HCT116 (cell line): ENCODE measurements at regions not wholly inside any gene's neighbourhood (a gene's known extent, or its start where the extent isn't known, plus 50 kb on each side); places are given as distances from the start of the nearest gene placed in this dataset.

ENCODE experiments used
- ATAC-seq: fragments of 200-7000 bp; cut with Tn5 transposase; 2 replicates; pipeline ENCODE4 v1.9.1; 2020; ENCODE audit warnings: mild to moderate bottlenecking, moderate library complexity
- BruUV-seq: library from RNA; stranded (reverse); fragments of 400-500 nt; replicated peaks from 2 replicates; lab custom pipeline; 2021; lab: Mats Ljungman, UMichigan
- CTCF ChIA-PET: fragments of 300-600 bp; sonication (Branson Sonifier 250); formaldehyde crosslinking; loops from one replicate; lab custom pipeline; 2021; ENCODE audit warnings: antibody characterized with exemption; lab: Charles Lee
- POLR2A ChIA-PET: fragments of 300-600, 350-600 bp; sonication (Branson Sonifier 250); formaldehyde crosslinking; loops from one replicate; lab custom pipeline; 2021; ENCODE audit warnings: antibody characterized with exemption; lab: Charles Lee
- RAD21 ChIA-PET, 2 experiments: fragments of 300-600 bp; sonication (Branson Sonifier 250); formaldehyde crosslinking; loops; one replicate each; lab custom pipeline; 2023; ENCODE audit warnings: low total read pairs in 2 of 2; ENCODE audit not compliant: uncharacterized antibody in 2 of 2, unreplicated experiment in 2 of 2, low non-redundant PET in 1 of 2; lab: Charles Lee
- DNase-seq: peaks from one replicate; pipeline ENCODE4 v3.0.0-alpha.2; 2010; ENCODE audit warnings: low read depth, low spot score
- H2AFZ ChIP-seq: fragments of 200-600 bp; shearing (Covaris generic), sonication (generic); 2 replicates; pipeline ENCODE4 v1.6.1; 2017; ENCODE audit warnings: low read depth, mixed run types, mixed read lengths, antibody characterized with exemption, low read length; ENCODE audit not compliant: poor library complexity, severe bottlenecking
- H3K27ac ChIP-seq: 2 replicates; pipeline ENCODE4 v1.5.1; 2012; ENCODE audit warnings: low read depth, low read length
- H3K27me3 ChIP-seq: fragments of 200-600 bp; sonication (generic); 2 replicates; pipeline ENCODE4 v1.6.1; 2016; ENCODE audit warnings: mixed run types, low read length, mixed read lengths; ENCODE audit not compliant: insufficient read depth
- H3K36me3 ChIP-seq, 2 experiments: fragments of 200-500 bp in 1 of 2; fragments of 200-600 bp in 1 of 2; sonication (Bioruptor generic) in 1 of 2; sonication (generic) in 1 of 2; 2 replicates each; pipeline versions ENCODE4 v1.5.1 to v1.6.1; 2014 to 2016; ENCODE audit warnings: low read length in 2 of 2, inconsistent platforms in 1 of 2, mixed read lengths in 1 of 2, mixed run types in 1 of 2; ENCODE audit not compliant: insufficient read depth in 2 of 2, control insufficient read depth in 1 of 2
- H3K4me1 ChIP-seq, 2 experiments: fragments of 200-600 bp in 1 of 2; sonication (generic) in 1 of 2; 2 replicates each; pipeline versions ENCODE4 v1.5.1 to v1.6.1; 2012 to 2017; ENCODE audit warnings: low read length in 2 of 2, inconsistent platforms in 1 of 2, mild to moderate bottlenecking in 1 of 2, mixed read lengths in 1 of 2, mixed run types in 1 of 2, moderate library complexity in 1 of 2; ENCODE audit not compliant: insufficient read depth in 2 of 2, control insufficient read depth in 1 of 2
- H3K4me2 ChIP-seq: fragments of 200-600 bp; sonication (generic); 2 replicates; pipeline ENCODE4 v1.6.1; 2017; ENCODE audit warnings: mixed run types, low read length, mixed read lengths
- H3K4me3 ChIP-seq, 2 experiments: fragments of 200-600 bp in 1 of 2; sonication (generic) in 1 of 2; replicated peaks in 1 of 2; 2 replicates each; pipeline ENCODE4 v1.5.1; 2011 to 2016; ENCODE audit warnings: low read length in 2 of 2, control low read depth in 1 of 2, low read depth in 1 of 2, mild to moderate bottlenecking in 1 of 2, mixed read lengths in 1 of 2, mixed run types in 1 of 2
- H3K79me2 ChIP-seq: fragments of 200-600 bp; sonication (generic); 2 replicates; pipeline ENCODE4 v1.6.1; 2017; ENCODE audit warnings: mild to moderate bottlenecking, mixed run types, low read length, moderate library complexity, mixed read lengths; ENCODE audit not compliant: insufficient read depth
- H3K9ac ChIP-seq: fragments of 200-600 bp; sonication (generic); 2 replicates; pipeline ENCODE4 v1.6.1; 2016; ENCODE audit warnings: low read length, mixed read lengths
- H3K9me2 ChIP-seq: fragments of 200-600 bp; sonication (generic), shearing (Covaris generic); 2 replicates; pipeline ENCODE4 v1.6.1; 2017; ENCODE audit warnings: mixed run types, mild to moderate bottlenecking, moderate library complexity; ENCODE audit not compliant: insufficient read depth
- H3K9me3 ChIP-seq, 2 experiments: fragments of 200-500 bp in 1 of 2; fragments of 200-600 bp in 1 of 2; sonication (Bioruptor generic) in 1 of 2; sonication (generic) in 1 of 2; 2 replicates each; pipeline ENCODE4 v1.6.1; 2014 to 2017; ENCODE audit warnings: low read length in 2 of 2, mixed read lengths in 2 of 2, inconsistent platforms in 1 of 2, low read depth in 1 of 2, mild to moderate bottlenecking in 1 of 2, mixed run types in 1 of 2, moderate library complexity in 1 of 2; ENCODE audit not compliant: control insufficient read depth in 1 of 2, insufficient read depth in 1 of 2
- H4K20me1 ChIP-seq: fragments of 200-600 bp; sonication (generic), shearing (Covaris generic); 2 replicates; pipeline ENCODE4 v1.6.1; 2017; ENCODE audit warnings: mixed run types, mild to moderate bottlenecking, moderate library complexity; ENCODE audit not compliant: insufficient read depth
- ATF3 ChIP-seq: IDR thresholded peaks from 2 replicates; pipeline ENCODE4 v1.6.1; 2012
- CBX3 ChIP-seq: IDR thresholded peaks from 2 replicates; pipeline ENCODE4 v1.6.1; 2012; ENCODE audit warnings: low read depth
- CEBPB ChIP-seq: IDR thresholded peaks from 2 replicates; pipeline ENCODE4 v1.6.1; 2012; ENCODE audit warnings: low read depth
- CTCF ChIP-seq, 3 experiments: fragments of 200-600 bp in 1 of 3; sonication (generic) in 1 of 3; IDR thresholded peaks in 2 of 3; conservative IDR thresholded peaks in 1 of 3; 2 replicates each; pipeline ENCODE4 v1.5.1; 2012 to 2017; ENCODE audit warnings: low read depth in 2 of 3, low read length in 2 of 3, antibody characterized with exemption in 1 of 3, borderline replicate concordance in 1 of 3, control low read depth in 1 of 3, mild to moderate bottlenecking in 1 of 3, mixed read lengths in 1 of 3, mixed run types in 1 of 3, moderate library complexity in 1 of 3; ENCODE audit not compliant: insufficient read depth in 1 of 3
- EGR1 ChIP-seq: IDR thresholded peaks from 2 replicates; pipeline ENCODE4 v1.6.1; 2012; ENCODE audit warnings: low read depth
- ELF1 ChIP-seq: IDR thresholded peaks from 2 replicates; pipeline ENCODE4 v1.6.1; 2012; ENCODE audit warnings: low read depth, borderline replicate concordance
- EZH2phosphoT487 ChIP-seq: fragments of 200-600 bp; IDR thresholded peaks from 2 replicates; pipeline ENCODE4 v1.6.1; 2018; ENCODE audit warnings: antibody characterized with exemption, borderline replicate concordance
- FOSL1 ChIP-seq: IDR thresholded peaks from 2 replicates; pipeline ENCODE4 v1.6.1; 2012; ENCODE audit warnings: low read depth
- JUND ChIP-seq: IDR thresholded peaks from 2 replicates; pipeline ENCODE4 v1.6.1; 2012
- MAX ChIP-seq: IDR thresholded peaks from 2 replicates; pipeline ENCODE4 v1.6.1; 2012
- POLR2A ChIP-seq: IDR thresholded peaks from 2 replicates; pipeline ENCODE4 v1.7.0; 2011; ENCODE audit warnings: borderline replicate concordance; ENCODE audit not compliant: insufficient read depth, insufficient read length; ENCODE audit errors: extremely low read depth
- POLR2AphosphoS5 ChIP-seq: IDR thresholded peaks from 2 replicates; pipeline ENCODE4 v1.6.1; 2011; ENCODE audit warnings: mild to moderate bottlenecking, low read depth, low read length, moderate library complexity
- RAD21 ChIP-seq: IDR thresholded peaks from 2 replicates; pipeline ENCODE4 v1.6.1; 2012; ENCODE audit warnings: low read depth, mild to moderate bottlenecking
- REST ChIP-seq: IDR thresholded peaks from 2 replicates; pipeline ENCODE4 v1.6.1; 2012; ENCODE audit warnings: low read depth
- SIN3A ChIP-seq: IDR thresholded peaks from 2 replicates; pipeline ENCODE4 v1.6.1; 2012; ENCODE audit warnings: low read depth
- SP1 ChIP-seq: IDR thresholded peaks from 2 replicates; pipeline ENCODE4 v1.6.1; 2012; ENCODE audit warnings: low read depth
- SRF ChIP-seq: IDR thresholded peaks from 2 replicates; pipeline ENCODE4 v1.6.1; 2012; ENCODE audit warnings: low read depth
- TCF7L2 ChIP-seq: IDR thresholded peaks from 2 replicates; pipeline ENCODE4 v1.7.0; 2011; ENCODE audit warnings: borderline replicate concordance, inconsistent platforms; ENCODE audit not compliant: insufficient read depth, insufficient read length; ENCODE audit errors: extremely low read depth
- YY1 ChIP-seq: IDR thresholded peaks from 2 replicates; pipeline ENCODE4 v1.6.1; 2011; ENCODE audit warnings: low read length, low read depth, moderate library complexity, mild to moderate bottlenecking; ENCODE audit not compliant: insufficient replicate concordance; ENCODE audit errors: extremely low read depth
- ZFX ChIP-seq: fragments of 450-650 bp; IDR thresholded peaks from 2 replicates; pipeline ENCODE4 v1.6.1; 2017
- intact Hi-C: fragments of 100-400 bp; cut with micrococcal nuclease; formaldehyde crosslinking; loops from 2 replicates; pipeline ENCODE4 v1.10.0; 2022

- POLR2A ChIA-PET: interaction anchor here (1.2 kb wide), 1 partner anchor 60 kb away, joined by 3 read pairs; no protein-coding TSS in a partner anchor
- H4K20me1 ChIP-seq: no peaks in the 10 kb centered on the region; the same call in 1 of the 2 replicates
Observed at GRCh38 chr1:39116860-39117728, 87.4 kb upstream of the MACF1 start.

More at GRCh38 chr1:39116860-39117728, 87.4 kb upstream of the MACF1 start:
- H3K9me3 ChIP-seq: no peaks in the 10 kb centered on the region
- intact Hi-C loops: loop anchor here (5.0 kb wide), 1 partner anchor 75 kb away; no protein-coding TSS in a partner anchor
- H3K79me2 ChIP-seq: peaks cover 35% of the 10 kb centered on the region
- H2AFZ ChIP-seq: no peak overlapping the region
- H3K4me1 ChIP-seq: peaks cover 47 to 48% of the 10 kb centered on the region in 2 experiments
- peak overlapping the region; percentile 43 for H3K27ac ChIP-seq
- no TSS peak for BruUV-seq
- peak overlapping the region in 1 of 2 experiments; percentile 4; a peak in 2 of 4 replicates for H3K4me3 ChIP-seq
- peak overlapping the region; percentile 63 for H3K4me2 ChIP-seq
- H3K9ac ChIP-seq: peak overlapping the region; percentile 18; the same call in 1 of the 2 replicates
- RAD21 ChIA-PET: no interaction called here
- CTCF ChIA-PET: interaction anchor here (0.8 to 1.9 kb wide), 4 partner anchors 13 to 75 kb away, joined by 3 to 9 read pairs (median 5); no protein-coding TSS in a partner anchor
- DNase-seq (peak; percentile 95), ATAC-seq (peak; percentile 86)
- H3K27me3 ChIP-seq: no peaks in the 10 kb centered on the region
- H3K36me3 ChIP-seq: no peaks in the 10 kb centered on the region
- TF ChIP-seq EGR1 (peak; percentile 9; the same call in 1 of the 2 replicates), CEBPB (peak; percentile 74; the same call in 1 of the 2 replicates), YY1 (peak; percentile 40), JUND (peak; percentile 86), FOSL1 (peak; percentile 81), ATF3 (no peak), EZH2phosphoT487 (no peak), SP1 (peak; percentile 82), CBX3 (peak; percentile 88), REST (no peak), SIN3A (peak; percentile 79; the same call in 1 of the 2 replicates), CTCF (IDR thresholded peaks at IDR 0.05 in 2 of 3, conservative IDR thresholded peaks at IDR 0.05 in 1 of 3; ENCODE audit: borderline replicate concordance in 1 of 3, insufficient read depth in 1 of 3, low read depth in 2 of 3, low read length in 2 of 3) (no peak), SRF (peak; percentile 76), TCF7L2 (peak; percentile 96), ZFX (no peak), RAD21 (0 out of 2 replicates have a peak, but pooled peaks have one; percentile 12), ELF1 (no peak; the same call in 1 of the 2 replicates), MAX (0 out of 2 replicates have a peak, but pooled peaks have one; percentile 41), POLR2AphosphoS5 (peak; percentile 58; the same call in 1 of the 2 replicates), POLR2A (no peak)
- no peaks in the 10 kb centered on the region for H3K9me2 ChIP-seq
